GM21360 (cell line): ENCODE measurements at regions not wholly inside any gene's neighbourhood (a gene's known extent, or its start where the extent isn't known, plus 50 kb on each side); places are given as distances from the start of the nearest gene placed in this dataset.
"Not testable (repeated sequence)": the region's sequence is repeated elsewhere in the genome, so short reads cannot be mapped to it uniquely, and the experiment has no call there.

Experiments used
- ATAC-seq: cut with Tn5 transposase; IDR thresholded peaks from one replicate; pipeline ENCODE4 v1.9.1; 2021; ENCODE audit warnings: mild to moderate bottlenecking, moderate library complexity; ENCODE audit not compliant: unreplicated experiment

GRCh38 chr5:92662741-92663140, 918.3 kb downstream of the NR2F1-AS1 start:
- ATAC-seq, result no peak

- ATAC-seq, result no peak
These were observed 921.8 kb downstream of the NR2F1-AS1 start for GRCh38 chr5:92659246-92659645.

GRCh38 chr5:92654601-92655000, 926.4 kb downstream of the NR2F1-AS1 start:
- ATAC-seq, result not testable (repeated sequence)

- no peak for ATAC-seq
These were observed 927.1 kb downstream of the NR2F1-AS1 start for GRCh38 chr5:92653730-92654461.

GRCh38 chr5:92652756-92653155, 928.3 kb downstream of the NR2F1-AS1 start:
- no peak for ATAC-seq

- no peak for ATAC-seq
These were observed 936.6 kb downstream of the NR2F1-AS1 start for GRCh38 chr5:92644266-92644886.

GRCh38 chr5:92641031-92641962, 939.7 kb downstream of the NR2F1-AS1 start:
- no peak for ATAC-seq

- ATAC-seq, result no peak
These were observed 940.7 kb downstream of the NR2F1-AS1 start for GRCh38 chr5:92640340-92640739.

GRCh38 chr5:92637960-92638359, 943.1 kb downstream of the NR2F1-AS1 start:
- ATAC-seq, result no peak

- ATAC-seq, result no peak
These were observed 943.8 kb downstream of the NR2F1-AS1 start for GRCh38 chr5:92637247-92637646.

- ATAC-seq, result no peak
These were observed 946.0 kb downstream of the NR2F1-AS1 start for GRCh38 chr5:92635001-92635461.

- no peak for ATAC-seq
These were observed 947.0 kb downstream of the NR2F1-AS1 start for GRCh38 chr5:92633875-92634487.

GRCh38 chr5:92633176-92633575, 947.8 kb downstream of the NR2F1-AS1 start:
- no peak for ATAC-seq

- not testable (repeated sequence) for ATAC-seq
These were observed 949.8 kb downstream of the NR2F1-AS1 start for GRCh38 chr5:92631237-92631701.

GRCh38 chr5:92629574-92629973, 951.4 kb downstream of the NR2F1-AS1 start:
- ATAC-seq, result no peak

GRCh38 chr5:92629000-92629399, 952.0 kb downstream of the NR2F1-AS1 start:
- no peak for ATAC-seq

GRCh38 chr5:92627186-92627585, 953.8 kb downstream of the NR2F1-AS1 start:
- no peak for ATAC-seq

GRCh38 chr5:92616085-92616484, 964.9 kb downstream of the NR2F1-AS1 start:
- ATAC-seq, result no peak

GRCh38 chr5:92613546-92613945, 967.5 kb downstream of the NR2F1-AS1 start:
- ATAC-seq, result no peak

- not testable (repeated sequence) for ATAC-seq
These were observed 970.6 kb downstream of the NR2F1-AS1 start for GRCh38 chr5:92610435-92610834.

GRCh38 chr5:92605591-92605990, 975.4 kb downstream of the NR2F1-AS1 start:
- no peak for ATAC-seq
